ENCODE measurements at regions not wholly inside any gene's neighbourhood (a gene's known extent, or its start where the extent isn't known, plus 50 kb on each side); places are given as distances from the start of the nearest gene placed in this dataset.
"Not testable (repeated sequence)": the region's sequence is repeated elsewhere in the genome, so short reads cannot be mapped to it uniquely, and the experiment has no call there.

- not testable (repeated sequence) for H3K9me3 ChIP-seq, H3K27me3 ChIP-seq, H3K36me3 ChIP-seq, H3K4me3 ChIP-seq, DNase-seq
Observed at GRCh38 chr7:65136850-65137249, 130.4 kb upstream of the ERV3-1 start.

DNA sequence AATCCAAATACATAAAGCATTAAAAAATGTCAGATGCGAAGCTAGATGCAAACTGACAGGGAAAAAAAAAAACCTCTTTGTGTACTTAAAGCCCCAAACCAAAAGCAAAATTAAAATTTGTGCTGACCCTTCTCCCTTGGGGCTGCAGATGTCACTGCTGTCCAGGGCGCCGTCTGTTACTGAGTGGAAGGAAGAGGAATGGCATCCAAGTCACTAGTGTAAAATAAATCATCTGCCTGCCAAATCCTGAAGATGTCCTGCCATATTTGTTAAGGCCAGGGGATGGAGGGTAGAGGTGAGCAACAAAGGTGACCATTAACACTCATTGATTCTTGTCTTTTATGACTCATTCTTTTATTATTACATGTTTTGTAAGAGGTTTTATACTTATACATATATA, 126.6 kb upstream of the ERV3-1 start:
- not testable (repeated sequence) for DNase-seq, H3K36me3 ChIP-seq, H3K9me3 ChIP-seq, H3K27me3 ChIP-seq, H3K4me3 ChIP-seq

GRCh38 chr7:65132256-65132655, 125.8 kb upstream of the ERV3-1 start:
- not testable (repeated sequence) for DNase-seq, H3K4me3 ChIP-seq, H3K27me3 ChIP-seq, H3K36me3 ChIP-seq, H3K9me3 ChIP-seq

- not testable (repeated sequence) for H3K27me3 ChIP-seq
Observed at GRCh38 chr7:65127364-65127763, 120.9 kb upstream of the ERV3-1 start.

DNA sequence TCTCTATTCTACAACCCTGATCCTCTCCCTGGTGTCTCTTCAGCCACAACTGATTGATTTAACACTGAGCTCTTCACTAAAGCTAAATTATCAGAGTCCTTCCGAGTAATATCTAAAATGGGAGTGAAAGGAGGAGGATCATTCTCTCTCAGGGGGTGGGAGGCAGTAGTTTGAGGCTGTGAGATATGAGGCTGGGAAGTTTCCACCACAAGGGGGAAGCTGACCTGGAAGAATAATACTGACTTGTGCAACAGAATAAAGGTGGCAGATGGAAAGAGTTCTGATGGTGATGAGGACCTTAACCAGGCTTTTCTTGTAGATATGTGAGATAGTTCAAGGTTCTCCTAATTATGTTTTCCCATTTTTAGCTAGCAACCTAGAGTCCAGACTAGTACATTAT, 118.1 kb upstream of the ERV3-1 start:
- not testable (repeated sequence) for H3K4me3 ChIP-seq, H3K9me3 ChIP-seq, DNase-seq

More at GRCh38 chr7:65127364-65127763, 120.9 kb upstream of the ERV3-1 start:
- not testable (repeated sequence) for H3K36me3 ChIP-seq, H3K9me3 ChIP-seq, DNase-seq, H3K4me3 ChIP-seq

GRCh38 chr7:65105650-65106203, 99.2 kb upstream of the ERV3-1 start:
- not testable (repeated sequence) for H3K36me3 ChIP-seq, DNase-seq, H3K9me3 ChIP-seq, H3K4me3 ChIP-seq, H3K27me3 ChIP-seq

More for the DNA sequence above, 118.1 kb upstream of the ERV3-1 start:
- not testable (repeated sequence) for H3K36me3 ChIP-seq, H3K27me3 ChIP-seq

- not testable (repeated sequence) for H3K36me3 ChIP-seq, H3K27me3 ChIP-seq, DNase-seq, H3K9me3 ChIP-seq, H3K4me3 ChIP-seq
Observed at GRCh38 chr7:65100499-65100898, 94.0 kb upstream of the ERV3-1 start.

DNA sequence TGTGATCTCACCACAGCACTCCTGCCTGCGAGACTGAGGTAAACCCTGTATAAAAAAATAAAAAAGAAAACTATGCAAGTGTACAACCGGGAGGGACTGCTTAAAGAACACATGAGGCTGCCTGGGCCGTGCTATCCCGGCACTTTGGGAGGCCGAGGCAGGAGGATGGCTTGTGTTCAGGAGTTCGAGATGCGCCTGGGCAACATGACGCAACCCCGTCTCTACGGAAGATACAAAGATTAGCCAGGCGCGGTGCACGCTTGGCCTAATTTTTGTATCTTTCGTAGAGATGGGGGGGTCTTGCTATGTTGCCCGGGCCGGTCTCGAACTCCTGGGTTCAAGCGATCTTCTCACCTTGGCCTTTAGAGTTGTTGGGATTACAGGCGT, 75.2 kb upstream of the ERV3-1 start:
- not testable (repeated sequence) for H3K36me3 ChIP-seq, DNase-seq, H3K9me3 ChIP-seq, H3K27me3 ChIP-seq
- H3K4me3 ChIP-seq, result peak overlapping the region; percentile 57

DNA sequence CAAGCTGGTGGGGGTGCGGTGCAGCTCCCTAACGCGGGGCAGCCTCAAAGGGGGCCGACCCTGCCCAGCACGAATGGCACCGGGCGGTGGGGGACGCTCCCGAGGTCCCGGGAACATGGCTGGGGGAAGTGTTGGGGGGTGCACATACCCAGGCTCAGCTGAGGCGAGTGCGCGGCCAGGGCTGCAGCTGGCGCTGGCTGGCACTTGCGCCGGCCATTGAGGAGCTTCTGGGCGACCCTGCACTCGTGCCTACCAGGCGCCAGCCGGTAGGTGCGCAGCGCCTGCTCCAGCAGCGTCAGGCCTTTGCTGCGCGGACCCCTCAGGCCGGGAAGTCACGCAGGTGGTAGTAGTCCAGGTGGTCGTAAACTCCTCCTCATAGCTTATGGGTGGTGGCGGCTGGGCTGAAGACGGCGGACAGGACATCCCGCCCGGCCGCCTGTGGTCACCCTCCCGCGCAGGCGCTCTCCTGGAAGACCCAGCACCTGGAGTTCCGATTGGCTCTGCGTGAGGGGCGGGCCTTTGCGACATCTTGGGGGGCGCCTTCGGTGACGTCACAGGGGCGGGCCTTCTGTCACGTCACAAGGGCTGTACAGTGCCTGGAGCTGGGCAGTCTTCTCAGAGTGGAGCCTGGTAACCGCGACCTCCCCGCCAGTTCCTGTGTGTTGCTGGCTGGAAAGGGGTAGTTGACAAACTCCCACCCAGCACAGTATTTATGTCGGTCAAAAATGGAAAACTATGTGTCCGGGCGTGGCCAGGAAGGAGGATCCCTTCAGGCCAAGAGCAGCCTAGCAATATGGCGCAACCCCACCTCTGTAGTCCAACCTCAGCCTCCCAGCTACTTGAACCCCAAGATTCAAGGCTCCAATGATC, 74.5 kb upstream of the ERV3-1 start:
- not testable (repeated sequence) for H3K27me3 ChIP-seq, H3K9me3 ChIP-seq, H3K36me3 ChIP-seq
- peak; percentile 90 for DNase-seq
- H3K4me3 ChIP-seq, result peak overlapping the region; percentile 57

- not testable (repeated sequence) for H3K36me3 ChIP-seq, H3K4me3 ChIP-seq, H3K9me3 ChIP-seq, DNase-seq, H3K27me3 ChIP-seq
Observed at GRCh38 chr7:65074959-65075358, 68.5 kb upstream of the ERV3-1 start.

DNA sequence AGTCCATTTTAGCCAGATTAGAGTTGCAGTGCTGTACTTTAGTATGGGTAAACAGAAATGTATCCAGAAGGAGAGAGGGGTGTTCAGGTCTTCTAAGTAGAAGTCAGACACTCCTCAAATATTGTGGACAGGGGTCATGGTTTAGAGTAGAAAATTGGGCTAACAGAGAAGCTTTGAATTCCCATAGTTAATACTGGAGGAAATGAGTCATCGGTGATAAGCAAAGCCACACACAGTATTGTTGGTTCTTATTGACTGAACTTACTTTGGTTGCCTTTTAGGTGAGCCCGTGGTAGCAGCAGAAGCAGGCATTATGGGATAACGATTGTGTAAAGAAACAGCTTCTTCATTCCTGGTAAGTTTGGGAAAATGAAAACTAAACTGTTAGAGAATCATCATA, 66.7 kb upstream of the ERV3-1 start:
- H3K4me3 ChIP-seq, DNase-seq, H3K9me3 ChIP-seq, H3K27me3 ChIP-seq, H3K36me3 ChIP-seq: not testable (repeated sequence)

DNA sequence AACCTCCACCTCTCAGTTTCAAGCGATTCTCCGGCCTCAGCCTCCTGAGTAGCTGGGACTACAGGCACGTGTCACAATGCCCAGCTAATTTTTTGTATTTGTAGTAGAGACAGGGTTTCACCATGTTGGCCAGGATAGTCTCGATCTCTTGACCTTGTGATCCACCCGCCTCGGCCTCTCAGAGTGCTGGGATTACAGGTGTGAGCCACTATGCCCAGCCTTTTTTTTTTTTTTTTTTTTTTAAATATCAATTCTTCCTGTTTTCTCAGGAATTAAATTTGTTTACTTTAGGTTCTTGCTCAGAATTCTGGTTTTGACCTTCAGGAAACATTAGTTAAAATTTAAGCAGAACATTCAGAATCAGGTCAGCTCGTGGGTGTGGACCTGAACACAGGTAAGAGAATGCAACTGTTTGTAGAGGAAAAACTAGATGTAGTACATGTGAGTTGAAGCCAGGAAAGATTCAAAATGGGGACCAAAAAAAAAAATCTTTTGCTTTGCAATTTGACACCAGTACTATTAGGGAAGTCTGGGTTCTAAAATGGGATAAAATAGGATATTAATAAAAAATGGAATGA, 65.5 kb upstream of the ERV3-1 start:
- not testable (repeated sequence) for DNase-seq, H3K36me3 ChIP-seq, H3K27me3 ChIP-seq, H3K9me3 ChIP-seq, H3K4me3 ChIP-seq

- not testable (repeated sequence) for H3K27me3 ChIP-seq, H3K4me3 ChIP-seq, H3K36me3 ChIP-seq, H3K9me3 ChIP-seq, DNase-seq
Observed at GRCh38 chr7:65069476-65069875, 63.0 kb upstream of the ERV3-1 start.

- H3K4me3 ChIP-seq, H3K36me3 ChIP-seq, DNase-seq, H3K9me3 ChIP-seq, H3K27me3 ChIP-seq: not testable (repeated sequence)
Observed at GRCh38 chr7:65062566-65062965, 56.1 kb upstream of the ERV3-1 start.

- H3K27me3 ChIP-seq, H3K4me3 ChIP-seq, H3K9me3 ChIP-seq, DNase-seq: not testable (repeated sequence)
- peaks cover 14% of the 10 kb centered on the region for H3K36me3 ChIP-seq
Observed at GRCh38 chr7:65059247-65059646, 52.8 kb upstream of the ERV3-1 start.
